ENCODE measurements at regions not wholly inside any gene's neighbourhood (a gene's known extent, or its start where the extent isn't known, plus 50 kb on each side); places are given as distances from the start of the nearest gene placed in this dataset.

GRCh38 chr2:3034856-3035255 lies 342.8 kb downstream of the EIPR1 start (continued):
- TF ChIP-seq IRF5 (IDR thresholded peaks at IDR 0.05; ENCODE audit: borderline replicate concordance): no peak

GRCh38 chr2:3034396-3034795 lies 343.2 kb downstream of the EIPR1 start:
- in situ Hi-C loops (cut with MboI): no loop called here
- TF ChIP-seq, protein P1, sequence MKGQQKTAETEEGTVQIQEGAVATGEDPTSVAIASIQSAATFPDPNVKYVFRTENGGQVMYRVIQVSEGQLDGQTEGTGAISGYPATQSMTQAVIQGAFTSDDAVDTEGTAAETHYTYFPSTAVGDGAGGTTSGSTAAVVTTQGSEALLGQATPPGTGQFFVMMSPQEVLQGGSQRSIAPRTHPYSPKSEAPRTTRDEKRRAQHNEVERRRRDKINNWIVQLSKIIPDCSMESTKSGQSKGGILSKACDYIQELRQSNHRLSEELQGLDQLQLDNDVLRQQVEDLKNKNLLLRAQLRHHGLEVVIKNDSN (IDR thresholded peaks at IDR 0.05; ENCODE audit: borderline replicate concordance, extremely low read length, insufficient read depth, low read depth, low read length): no peak
- TF ChIP-seq ZNF592 (IDR thresholded peaks at IDR 0.05) (no peak), EP300 (IDR thresholded peaks at IDR 0.05; ENCODE audit: borderline replicate concordance in 1 of 2, control insufficient read depth in 1 of 2, low read depth in 2 of 2, low read length in 2 of 2) (no peak), TCF3 (IDR thresholded peaks at IDR 0.05; ENCODE audit: borderline replicate concordance, insufficient read depth, low read depth, low read length) (no peak), RBBP5 (conservative IDR thresholded peaks at IDR 0.05) (no peak), ESRRA (IDR thresholded peaks at IDR 0.05; ENCODE audit: low read length) (no peak), RAD21 (IDR thresholded peaks at IDR 0.05; ENCODE audit: insufficient read depth, low read depth, low read length) (no peak), RB1 (IDR thresholded peaks at IDR 0.05; ENCODE audit: borderline replicate concordance) (no peak), SRF (IDR thresholded peaks at IDR 0.05; ENCODE audit: low read depth in 2 of 2, low read length in 2 of 2) (no peak)
- TF ChIP-seq, protein P2, sequence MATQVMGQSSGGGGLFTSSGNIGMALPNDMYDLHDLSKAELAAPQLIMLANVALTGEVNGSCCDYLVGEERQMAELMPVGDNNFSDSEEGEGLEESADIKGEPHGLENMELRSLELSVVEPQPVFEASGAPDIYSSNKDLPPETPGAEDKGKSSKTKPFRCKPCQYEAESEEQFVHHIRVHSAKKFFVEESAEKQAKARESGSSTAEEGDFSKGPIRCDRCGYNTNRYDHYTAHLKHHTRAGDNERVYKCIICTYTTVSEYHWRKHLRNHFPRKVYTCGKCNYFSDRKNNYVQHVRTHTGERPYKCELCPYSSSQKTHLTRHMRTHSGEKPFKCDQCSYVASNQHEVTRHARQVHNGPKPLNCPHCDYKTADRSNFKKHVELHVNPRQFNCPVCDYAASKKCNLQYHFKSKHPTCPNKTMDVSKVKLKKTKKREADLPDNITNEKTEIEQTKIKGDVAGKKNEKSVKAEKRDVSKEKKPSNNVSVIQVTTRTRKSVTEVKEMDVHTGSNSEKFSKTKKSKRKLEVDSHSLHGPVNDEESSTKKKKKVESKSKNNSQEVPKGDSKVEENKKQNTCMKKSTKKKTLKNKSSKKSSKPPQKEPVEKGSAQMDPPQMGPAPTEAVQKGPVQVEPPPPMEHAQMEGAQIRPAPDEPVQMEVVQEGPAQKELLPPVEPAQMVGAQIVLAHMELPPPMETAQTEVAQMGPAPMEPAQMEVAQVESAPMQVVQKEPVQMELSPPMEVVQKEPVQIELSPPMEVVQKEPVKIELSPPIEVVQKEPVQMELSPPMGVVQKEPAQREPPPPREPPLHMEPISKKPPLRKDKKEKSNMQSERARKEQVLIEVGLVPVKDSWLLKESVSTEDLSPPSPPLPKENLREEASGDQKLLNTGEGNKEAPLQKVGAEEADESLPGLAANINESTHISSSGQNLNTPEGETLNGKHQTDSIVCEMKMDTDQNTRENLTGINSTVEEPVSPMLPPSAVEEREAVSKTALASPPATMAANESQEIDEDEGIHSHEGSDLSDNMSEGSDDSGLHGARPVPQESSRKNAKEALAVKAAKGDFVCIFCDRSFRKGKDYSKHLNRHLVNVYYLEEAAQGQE (IDR thresholded peaks at IDR 0.05; ENCODE audit: low read depth, low read length): no peak

More at GRCh38 chr2:3034396-3034795, 343.2 kb downstream of the EIPR1 start:
- Histone ChIP-seq H3K27me3 (replicated peaks in 1 of 2; ENCODE audit: control insufficient read depth in 2 of 2, insufficient read depth in 2 of 2, low read length in 1 of 2) (no peaks in the 10 kb centered on the region), H3K27ac (ENCODE audit: control insufficient read depth, insufficient read depth) (no peak overlapping the region), H4K20me1 (ENCODE audit: control insufficient read depth, insufficient read depth) (no peaks in the 10 kb centered on the region), H3K9me3 (replicated peaks; ENCODE audit: control insufficient read depth, insufficient read depth, low read length) (no peaks in the 10 kb centered on the region), H3K36me3 (ENCODE audit: control insufficient read depth in 2 of 2, insufficient read depth in 2 of 2, low read length in 1 of 2) (no peaks in the 10 kb centered on the region), H3K9ac (ENCODE audit: control insufficient read depth, insufficient read depth, low read length) (no peak overlapping the region), H3K79me2 (ENCODE audit: control insufficient read depth, insufficient read depth, low read length) (no peaks in the 10 kb centered on the region), H3K4me2 (ENCODE audit: control insufficient read depth, insufficient read depth) (no peak overlapping the region), H2AFZ (ENCODE audit: control insufficient read depth, low read depth, low read length) (no peak overlapping the region), H3K4me3 (no peak overlapping the region), H3K4me1 (ENCODE audit: control insufficient read depth, insufficient read depth, low read length) (no peaks in the 10 kb centered on the region)
- SMC1A ChIA-PET (ENCODE audit: uncharacterized antibody, unreplicated experiment): no interaction called here
- intact Hi-C loops (cut with micrococcal nuclease; ENCODE audit: unreplicated experiment): no loop called here
- FAIRE-seq: no peak
- 22% methylated on average over 7 of the region's 7 CpGs for WGBS (ENCODE audit: insufficient coverage, insufficient replicate concordance, low lambda C conversion rate, missing lambda C conversion rate)
- RAD21 ChIA-PET (ENCODE audit: unreplicated experiment): no interaction called here
- DNase-seq (ENCODE audit: low read depth, low spot score): no peak
- no peak for ATAC-seq
- POLR2A ChIA-PET: no interaction called here
- CTCF ChIA-PET: no interaction called here
- no TSS peak for BruUV-seq (replicated peaks)

All from GM12878 (cell line).